ENCODE measurements at regions not wholly inside any gene's neighbourhood (a gene's known extent, or its start where the extent isn't known, plus 50 kb on each side); places are given as distances from the start of the nearest gene placed in this dataset.

- no peak for TF ChIP-seq EZH2phosphoT487 (IDR thresholded peaks at IDR 0.05; ENCODE audit: borderline replicate concordance)
- TF ChIP-seq, protein P1, sequence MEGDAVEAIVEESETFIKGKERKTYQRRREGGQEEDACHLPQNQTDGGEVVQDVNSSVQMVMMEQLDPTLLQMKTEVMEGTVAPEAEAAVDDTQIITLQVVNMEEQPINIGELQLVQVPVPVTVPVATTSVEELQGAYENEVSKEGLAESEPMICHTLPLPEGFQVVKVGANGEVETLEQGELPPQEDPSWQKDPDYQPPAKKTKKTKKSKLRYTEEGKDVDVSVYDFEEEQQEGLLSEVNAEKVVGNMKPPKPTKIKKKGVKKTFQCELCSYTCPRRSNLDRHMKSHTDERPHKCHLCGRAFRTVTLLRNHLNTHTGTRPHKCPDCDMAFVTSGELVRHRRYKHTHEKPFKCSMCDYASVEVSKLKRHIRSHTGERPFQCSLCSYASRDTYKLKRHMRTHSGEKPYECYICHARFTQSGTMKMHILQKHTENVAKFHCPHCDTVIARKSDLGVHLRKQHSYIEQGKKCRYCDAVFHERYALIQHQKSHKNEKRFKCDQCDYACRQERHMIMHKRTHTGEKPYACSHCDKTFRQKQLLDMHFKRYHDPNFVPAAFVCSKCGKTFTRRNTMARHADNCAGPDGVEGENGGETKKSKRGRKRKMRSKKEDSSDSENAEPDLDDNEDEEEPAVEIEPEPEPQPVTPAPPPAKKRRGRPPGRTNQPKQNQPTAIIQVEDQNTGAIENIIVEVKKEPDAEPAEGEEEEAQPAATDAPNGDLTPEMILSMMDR (conservative IDR thresholded peaks at IDR 0.05; ENCODE audit: low read length): no peak
Observed at GRCh38 chr20:48364688-48365421, 462.9 kb downstream of the PREX1 start.
